Islet precursor cell (in vitro differentiated cells): ENCODE measurements at regions not wholly inside any gene's neighbourhood (a gene's known extent, or its start where the extent isn't known, plus 50 kb on each side); places are given as distances from the start of the nearest gene placed in this dataset.

Experiments used
- DNase-seq: peaks from one replicate; pipeline ENCODE4 v3.0.0-alpha.2; 2018

- no peak for DNase-seq
These were observed 170.4 kb upstream of the CASK start for GRCh38 chrX:42093756-42094155.

- no peak for DNase-seq
These were observed 167.0 kb upstream of the CASK start for GRCh38 chrX:42090395-42090794.

- no peak for DNase-seq
These were observed 165.7 kb upstream of the CASK start for GRCh38 chrX:42089031-42089430.

GRCh38 chrX:42087960-42088359 lies 164.6 kb upstream of the CASK start:
- no peak for DNase-seq

GRCh38 chrX:42085836-42086235 lies 162.5 kb upstream of the CASK start:
- no peak for DNase-seq

GRCh38 chrX:42079968-42080367 lies 156.6 kb upstream of the CASK start:
- no peak for DNase-seq

- DNase-seq, result no peak
These were observed 154.3 kb upstream of the CASK start for GRCh38 chrX:42077675-42078074.

GRCh38 chrX:42075032-42075431 lies 151.7 kb upstream of the CASK start:
- DNase-seq, result no peak

GRCh38 chrX:42073448-42073847 lies 150.1 kb upstream of the CASK start:
- no peak for DNase-seq

- DNase-seq, result no peak
These were observed 147.5 kb upstream of the CASK start for GRCh38 chrX:42070866-42071265.

- no peak for DNase-seq
These were observed 130.9 kb upstream of the CASK start for GRCh38 chrX:42054256-42054655.

GRCh38 chrX:42050345-42050744 lies 127.0 kb upstream of the CASK start:
- DNase-seq, result no peak

- no peak for DNase-seq
These were observed 124.5 kb upstream of the CASK start for GRCh38 chrX:42047886-42048285.

GRCh38 chrX:42028109-42028508 lies 104.8 kb upstream of the CASK start:
- no peak for DNase-seq

GRCh38 chrX:42027367-42028000 lies 104.1 kb upstream of the CASK start:
- DNase-seq, result no peak

- DNase-seq, result no peak
These were observed 102.5 kb upstream of the CASK start for GRCh38 chrX:42025861-42026260.

GRCh38 chrX:42023122-42023521 lies 99.8 kb upstream of the CASK start:
- no peak for DNase-seq

- DNase-seq, result no peak
These were observed 98.8 kb upstream of the CASK start for GRCh38 chrX:42022158-42022557.

GRCh38 chrX:42021058-42021457 lies 97.7 kb upstream of the CASK start:
- DNase-seq, result no peak

GRCh38 chrX:42020225-42020624 lies 96.9 kb upstream of the CASK start:
- no peak for DNase-seq

- DNase-seq, result no peak
These were observed 94.6 kb upstream of the CASK start for GRCh38 chrX:42017971-42018370.

GRCh38 chrX:42000836-42001235 lies 77.5 kb upstream of the CASK start:
- no peak for DNase-seq

- DNase-seq, result no peak
These were observed 61.3 kb upstream of the CASK start for GRCh38 chrX:41984628-41985027.

- no peak for DNase-seq
These were observed 59.6 kb upstream of the CASK start for GRCh38 chrX:41982953-41983352.

- DNase-seq, result no peak
These were observed 58.2 kb upstream of the CASK start for GRCh38 chrX:41981481-41982013.
